ENCODE measurements at regions not wholly inside any gene's neighbourhood (a gene's known extent, or its start where the extent isn't known, plus 50 kb on each side); places are given as distances from the start of the nearest gene placed in this dataset.
"Not testable (repeated sequence)": the region's sequence is repeated elsewhere in the genome, so short reads cannot be mapped to it uniquely, and the experiment has no call there.

DNA sequence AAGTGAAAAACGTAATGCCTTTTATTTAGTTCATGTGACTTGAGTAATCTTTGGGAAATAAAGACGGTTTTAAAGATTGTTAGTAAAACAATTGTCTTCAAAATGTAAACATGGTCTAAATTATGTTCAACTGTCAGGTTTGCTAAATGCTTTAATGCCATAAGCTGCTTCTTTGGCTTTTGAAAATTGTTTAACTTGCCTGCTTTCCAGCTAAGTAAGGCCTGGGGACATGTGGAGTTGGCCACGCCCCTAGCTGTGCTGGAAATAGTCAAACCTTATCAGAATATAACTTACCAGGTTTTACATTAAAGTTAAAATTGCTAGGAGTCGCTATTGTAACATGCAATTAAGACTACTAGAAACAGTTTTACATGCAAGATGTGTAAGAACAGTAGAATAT is 203.9 kb downstream of the B3GLCT start:
- TF ChIP-seq POLR2AphosphoS5, POLR2A (IDR thresholded peaks at IDR 0.05): not testable (repeated sequence)
- TF ChIP-seq, protein P1, sequence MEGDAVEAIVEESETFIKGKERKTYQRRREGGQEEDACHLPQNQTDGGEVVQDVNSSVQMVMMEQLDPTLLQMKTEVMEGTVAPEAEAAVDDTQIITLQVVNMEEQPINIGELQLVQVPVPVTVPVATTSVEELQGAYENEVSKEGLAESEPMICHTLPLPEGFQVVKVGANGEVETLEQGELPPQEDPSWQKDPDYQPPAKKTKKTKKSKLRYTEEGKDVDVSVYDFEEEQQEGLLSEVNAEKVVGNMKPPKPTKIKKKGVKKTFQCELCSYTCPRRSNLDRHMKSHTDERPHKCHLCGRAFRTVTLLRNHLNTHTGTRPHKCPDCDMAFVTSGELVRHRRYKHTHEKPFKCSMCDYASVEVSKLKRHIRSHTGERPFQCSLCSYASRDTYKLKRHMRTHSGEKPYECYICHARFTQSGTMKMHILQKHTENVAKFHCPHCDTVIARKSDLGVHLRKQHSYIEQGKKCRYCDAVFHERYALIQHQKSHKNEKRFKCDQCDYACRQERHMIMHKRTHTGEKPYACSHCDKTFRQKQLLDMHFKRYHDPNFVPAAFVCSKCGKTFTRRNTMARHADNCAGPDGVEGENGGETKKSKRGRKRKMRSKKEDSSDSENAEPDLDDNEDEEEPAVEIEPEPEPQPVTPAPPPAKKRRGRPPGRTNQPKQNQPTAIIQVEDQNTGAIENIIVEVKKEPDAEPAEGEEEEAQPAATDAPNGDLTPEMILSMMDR (IDR thresholded peaks at IDR 0.05), result not testable (repeated sequence)

All from breast epithelium (tissue), 3 donors.